ENCODE measurements at regions not wholly inside any gene's neighbourhood (a gene's known extent, or its start where the extent isn't known, plus 50 kb on each side); places are given as distances from the start of the nearest gene placed in this dataset.
"Not testable (repeated sequence)": the region's sequence is repeated elsewhere in the genome, so short reads cannot be mapped to it uniquely, and the experiment has no call there.

DNA sequence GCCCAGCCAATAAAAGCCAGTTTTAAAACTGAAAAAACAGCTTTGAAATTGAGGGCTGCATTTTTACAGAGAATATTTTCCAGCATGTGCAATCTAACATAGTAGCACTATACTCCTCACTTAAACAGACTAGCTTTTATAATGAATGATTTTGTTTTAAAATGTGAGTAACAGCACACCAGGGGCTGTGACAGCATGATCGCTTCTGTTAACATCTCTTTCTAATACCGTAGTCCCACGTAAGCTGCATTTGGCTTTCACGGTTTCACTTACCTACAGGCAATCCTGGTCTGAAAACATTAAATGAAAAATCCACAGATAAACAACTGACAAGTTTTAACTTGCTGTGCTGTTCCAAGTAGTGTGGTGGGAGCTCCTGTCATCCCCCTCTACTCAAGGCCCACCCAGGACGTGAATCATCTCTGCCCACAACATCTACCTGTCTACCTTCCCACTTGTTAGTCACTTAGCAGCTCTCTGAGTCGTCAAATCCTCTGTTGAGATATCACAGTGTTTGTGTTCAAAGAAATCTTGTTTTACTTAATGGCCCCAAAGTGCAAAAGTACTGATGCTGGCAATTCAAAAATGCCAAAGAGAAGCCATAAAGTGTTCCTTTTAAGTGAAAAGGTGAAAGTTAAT lies 74.0 kb upstream of the THOC3 start:
- H3K27ac Mint-ChIP-seq; H3K36me3 Mint-ChIP-seq; H3K9me3 Mint-ChIP-seq; H3K4me1 Mint-ChIP-seq; H3K4me3 Mint-ChIP-seq; DNase-seq (ENCODE audit: low spot score in 2 of 2): not testable (repeated sequence)
- peak; percentile 71 for ATAC-seq

DNA sequence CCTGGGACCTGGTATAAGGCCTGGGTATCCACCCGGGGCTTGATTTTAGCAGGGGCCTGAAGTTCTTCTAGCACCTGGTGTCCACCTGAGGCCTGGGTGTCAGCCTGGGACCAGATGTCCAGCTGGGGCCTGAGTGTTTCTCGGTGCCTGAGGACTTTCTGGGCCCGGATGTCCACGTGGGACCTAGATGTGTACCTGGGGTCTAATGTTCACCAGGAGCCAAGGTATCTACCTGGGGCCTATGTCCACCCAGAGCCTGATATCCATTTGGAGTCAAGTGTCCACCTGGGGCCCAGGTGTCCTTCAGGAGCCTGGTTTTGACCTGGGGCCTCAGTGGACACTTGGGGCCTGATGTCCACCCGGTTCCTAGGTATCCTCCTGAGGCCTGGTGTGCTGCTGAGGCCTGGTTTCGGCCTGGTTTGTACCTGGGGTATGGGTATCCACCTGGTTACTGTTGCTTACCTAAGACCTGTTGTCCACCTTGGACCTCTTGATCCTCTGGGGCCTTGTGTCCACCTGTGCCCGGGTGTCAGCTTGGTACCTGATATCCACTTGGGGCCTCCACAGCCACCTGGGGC lies 75.2 kb upstream of the THOC3 start:
- not testable (repeated sequence) for DNase-seq (ENCODE audit: low spot score in 2 of 2); ATAC-seq; H3K4me1 Mint-ChIP-seq; H3K27ac Mint-ChIP-seq; H3K4me3 Mint-ChIP-seq; H3K36me3 Mint-ChIP-seq; H3K9me3 Mint-ChIP-seq

DNA sequence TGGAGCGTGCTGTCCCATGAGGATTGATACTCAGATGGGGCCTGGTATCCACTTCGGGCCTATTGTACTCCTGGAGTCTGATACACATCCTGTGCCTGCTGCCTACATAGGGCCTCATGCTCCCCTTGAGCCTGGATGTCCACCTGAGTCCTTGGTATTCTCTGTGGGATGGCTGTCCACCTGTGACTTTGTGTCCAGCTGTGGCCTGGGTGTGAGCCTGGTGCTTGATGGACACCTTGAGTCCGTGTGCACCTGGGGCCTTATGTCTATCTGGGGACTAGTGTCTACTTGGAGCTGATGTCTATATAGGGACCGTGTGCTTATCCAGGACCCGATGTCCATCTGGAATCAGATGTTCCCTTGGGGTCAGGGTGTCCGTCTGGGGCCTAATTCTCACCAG lies 75.9 kb upstream of the THOC3 start:
- not testable (repeated sequence) for H3K27ac Mint-ChIP-seq; DNase-seq (ENCODE audit: low spot score in 2 of 2); H3K36me3 Mint-ChIP-seq; H3K9me3 Mint-ChIP-seq; H3K4me3 Mint-ChIP-seq; H3K4me1 Mint-ChIP-seq; ATAC-seq

DNA sequence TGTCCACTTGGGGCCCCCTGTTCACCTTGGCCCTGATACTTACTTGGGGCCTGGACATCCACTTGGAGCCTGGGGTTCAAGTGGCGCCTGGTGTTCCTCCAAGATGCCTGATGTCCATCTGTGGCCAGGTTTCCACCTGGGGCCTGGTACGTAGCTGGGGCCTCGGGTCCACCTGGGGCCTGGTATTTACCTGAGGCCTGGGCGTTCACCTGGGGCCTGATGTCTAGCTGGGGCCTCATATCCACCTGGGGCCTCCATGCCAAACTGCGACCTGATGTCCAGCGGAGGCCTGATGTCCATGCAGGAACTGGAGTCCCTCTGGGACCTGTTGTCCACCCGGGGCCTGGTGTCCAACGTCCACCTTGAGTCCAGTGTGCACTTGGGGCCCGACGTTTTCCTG lies 76.3 kb upstream of the THOC3 start:
- H3K36me3 Mint-ChIP-seq; H3K27ac Mint-ChIP-seq; ATAC-seq; H3K4me1 Mint-ChIP-seq; H3K4me3 Mint-ChIP-seq; H3K9me3 Mint-ChIP-seq; DNase-seq (ENCODE audit: low spot score in 2 of 2): not testable (repeated sequence)

DNA sequence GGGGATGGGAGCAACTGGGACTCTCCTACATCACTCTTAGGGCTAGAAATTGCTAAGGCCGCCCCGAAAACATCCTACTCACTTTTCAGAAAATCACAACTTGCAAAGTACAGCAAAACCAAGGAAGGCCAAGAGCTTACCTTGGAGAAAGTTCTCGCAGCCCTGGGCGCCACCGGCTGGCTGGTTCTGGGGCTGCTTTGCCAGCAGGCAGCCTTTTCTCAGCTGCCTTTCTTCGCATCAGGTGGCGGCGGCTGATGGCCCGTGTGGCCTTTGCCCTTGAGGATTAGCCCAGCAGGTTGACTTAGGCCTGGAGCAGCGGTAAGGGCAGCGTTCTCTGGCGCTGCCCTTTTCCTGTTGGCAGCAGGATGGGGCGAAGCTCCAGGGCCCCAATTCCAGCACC lies 77.3 kb upstream of the THOC3 start:
- DNase-seq (ENCODE audit: low spot score in 2 of 2); H3K4me3 Mint-ChIP-seq; H3K4me1 Mint-ChIP-seq; ATAC-seq; H3K27ac Mint-ChIP-seq; H3K36me3 Mint-ChIP-seq; H3K9me3 Mint-ChIP-seq: not testable (repeated sequence)

DNA sequence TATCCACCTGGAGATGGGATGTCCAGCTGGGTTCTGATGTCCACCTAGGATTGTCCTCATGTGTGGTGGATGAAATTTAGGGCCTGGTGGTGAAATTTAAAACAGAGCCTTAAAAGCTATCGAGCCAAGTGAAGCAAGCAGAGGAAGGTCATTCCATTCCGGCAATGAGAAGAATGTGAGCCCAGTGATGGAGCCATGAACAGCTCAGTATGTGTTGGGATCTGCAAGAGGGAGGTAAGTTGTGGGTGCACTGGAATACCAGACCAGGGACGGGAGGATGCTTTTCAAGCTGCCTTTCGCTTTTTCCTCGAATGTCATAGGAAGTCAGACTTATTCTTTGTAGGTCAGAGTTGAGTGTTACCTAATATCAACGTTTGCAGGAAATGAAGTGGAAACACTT lies 80.6 kb upstream of the THOC3 start:
- not testable (repeated sequence) for ATAC-seq, H3K9me3 Mint-ChIP-seq

DNA sequence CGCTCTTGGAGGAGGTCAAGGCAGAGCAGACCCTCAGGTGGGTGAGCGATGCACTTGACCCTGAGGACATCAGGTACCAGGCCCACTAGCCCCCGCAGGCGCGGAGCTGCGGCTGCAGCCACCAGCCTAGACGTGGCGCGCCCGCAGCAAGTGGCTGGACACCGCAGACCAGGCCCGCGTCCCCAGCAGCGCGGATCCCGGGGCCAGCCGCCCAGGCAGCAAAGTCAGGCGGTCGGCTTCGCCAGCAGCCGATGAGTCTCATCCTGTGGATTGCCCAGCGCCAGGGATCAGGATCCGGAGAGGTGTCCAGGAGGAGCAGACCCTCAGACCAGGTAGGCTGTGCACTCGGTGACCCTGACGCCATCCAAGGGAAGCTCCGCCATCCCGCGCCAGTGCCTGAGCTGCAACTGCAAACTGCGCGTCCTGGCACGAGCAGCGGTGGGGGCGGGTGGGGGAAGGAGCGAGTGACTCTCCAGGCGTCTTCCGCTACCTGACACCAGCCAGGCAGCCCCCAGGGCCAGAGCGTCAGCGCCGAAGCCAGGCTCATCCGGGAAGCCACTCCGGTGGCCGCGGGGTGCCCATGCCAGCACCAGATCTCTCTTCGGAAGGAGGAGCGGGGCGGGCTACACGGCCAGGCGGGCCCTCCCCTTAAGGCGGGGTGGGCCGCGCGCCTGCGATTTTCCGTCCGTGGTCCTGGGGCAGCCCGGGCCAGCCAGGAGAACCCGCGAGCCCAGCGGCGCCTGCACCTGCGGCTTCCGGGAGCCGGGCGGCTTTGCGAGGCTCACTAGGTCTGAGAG lies 92.6 kb upstream of the THOC3 start:
- DNase-seq (ENCODE audit: low spot score in 2 of 2), result peak in 1 of 2 donors; percentile 43
- peak; percentile 99 for ATAC-seq
- H3K4me3 Mint-ChIP-seq, result peak overlapping the region; percentile 20
- not testable (repeated sequence) for H3K4me1 Mint-ChIP-seq, H3K9me3 Mint-ChIP-seq, H3K27ac Mint-ChIP-seq, H3K36me3 Mint-ChIP-seq

More for the DNA sequence above, 80.6 kb upstream of the THOC3 start:
- H3K4me3 Mint-ChIP-seq; H3K4me1 Mint-ChIP-seq; DNase-seq (ENCODE audit: low spot score in 2 of 2); H3K36me3 Mint-ChIP-seq; H3K27ac Mint-ChIP-seq: not testable (repeated sequence)

DNA sequence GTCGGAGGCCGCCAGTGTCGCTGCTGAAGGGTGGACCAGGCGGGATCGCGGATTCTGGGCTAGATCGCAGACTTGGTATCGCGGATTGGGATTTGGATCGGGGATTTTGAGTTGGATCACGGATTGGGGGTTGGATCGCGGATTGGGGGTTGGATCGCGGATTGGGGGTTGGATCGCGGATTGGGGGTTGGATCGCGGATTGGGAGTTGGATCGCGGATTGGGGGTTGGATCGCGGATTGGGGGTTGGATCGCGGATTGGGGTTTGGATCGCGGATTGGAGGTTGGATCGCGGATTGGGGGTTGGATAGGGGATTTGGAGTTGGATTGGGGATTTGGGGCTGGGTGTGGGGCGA lies 93.1 kb upstream of the THOC3 start:
- H3K9me3 Mint-ChIP-seq; DNase-seq (ENCODE audit: low spot score in 2 of 2); ATAC-seq; H3K4me1 Mint-ChIP-seq; H3K36me3 Mint-ChIP-seq; H3K27ac Mint-ChIP-seq: not testable (repeated sequence)
- H3K4me3 Mint-ChIP-seq, result peak overlapping the region; percentile 20

DNA sequence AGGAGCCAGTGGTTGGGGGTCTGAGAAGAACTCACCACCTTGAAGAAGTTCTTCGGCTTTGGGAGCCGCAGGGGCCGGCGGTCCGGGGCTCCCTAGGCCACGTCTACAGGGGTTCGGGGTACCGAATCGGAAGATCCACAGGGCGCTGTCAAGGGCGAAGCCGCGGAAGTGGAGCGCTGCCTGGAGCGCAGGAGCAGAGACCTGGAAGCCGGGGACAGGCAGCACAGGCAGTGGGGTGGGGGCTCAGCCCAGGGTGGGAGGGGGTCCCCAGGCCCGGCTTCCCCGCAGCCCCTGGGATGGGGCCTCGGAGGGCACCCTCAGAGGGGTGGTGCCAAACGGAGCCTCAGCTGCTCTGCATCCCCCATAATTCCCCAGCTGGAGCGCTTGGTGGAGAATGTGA lies 93.5 kb upstream of the THOC3 start:
- H3K9me3 Mint-ChIP-seq; DNase-seq (ENCODE audit: low spot score in 2 of 2); ATAC-seq; H3K4me3 Mint-ChIP-seq; H3K4me1 Mint-ChIP-seq; H3K27ac Mint-ChIP-seq; H3K36me3 Mint-ChIP-seq: not testable (repeated sequence)

DNA sequence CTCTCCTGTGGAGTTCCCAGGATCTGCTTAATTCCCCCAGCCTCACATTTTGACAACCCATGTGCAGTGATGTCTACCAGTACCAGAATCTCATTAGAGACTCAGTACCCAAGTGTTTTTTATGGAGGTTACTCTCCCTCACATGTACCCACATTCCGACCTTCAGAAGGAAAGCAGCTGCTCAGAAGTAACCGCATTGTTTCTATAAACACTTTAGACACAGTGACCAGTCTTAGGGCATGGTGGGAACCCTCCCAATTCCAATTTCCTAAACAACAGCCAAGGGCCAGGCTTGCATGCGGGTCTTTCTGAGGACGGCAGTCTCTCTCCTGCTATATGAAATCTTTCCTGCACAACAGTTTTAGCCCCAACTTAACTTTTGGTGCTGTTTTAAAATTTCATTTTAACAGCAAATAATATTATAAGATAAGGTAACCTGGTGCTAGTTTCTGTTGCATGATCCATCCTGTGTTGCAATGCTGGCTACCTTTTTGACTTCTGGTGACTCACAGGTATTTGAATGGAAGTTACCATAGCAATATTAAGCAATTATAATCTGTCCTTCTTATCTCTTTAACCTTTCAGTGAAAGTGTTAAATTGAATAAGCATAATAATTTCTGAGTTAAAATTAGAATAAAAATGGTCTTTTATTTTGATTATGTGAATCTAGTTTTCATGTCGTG lies 98.3 kb upstream of the THOC3 start:
- H3K9me3 Mint-ChIP-seq; H3K27ac Mint-ChIP-seq; ATAC-seq; H3K4me3 Mint-ChIP-seq; H3K36me3 Mint-ChIP-seq; H3K4me1 Mint-ChIP-seq; DNase-seq (ENCODE audit: low spot score in 2 of 2): not testable (repeated sequence)

DNA sequence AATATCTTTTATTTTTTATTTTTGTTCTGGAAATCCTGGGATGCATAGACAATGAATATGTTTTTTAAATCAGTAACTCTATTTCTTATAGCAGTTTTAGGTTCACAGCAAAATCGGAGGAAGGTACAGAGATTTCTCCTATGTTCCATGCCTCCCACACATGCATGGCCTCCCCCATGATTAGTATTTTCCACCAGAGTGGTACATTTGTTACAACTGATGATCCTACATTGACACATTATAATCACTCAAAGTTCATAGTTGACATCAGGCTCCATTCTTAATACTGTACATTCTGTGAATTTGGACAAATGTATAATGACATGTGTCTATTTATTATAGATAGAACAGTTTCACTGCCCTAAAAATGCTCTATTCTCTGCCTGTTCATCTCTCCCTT lies 99.0 kb upstream of the THOC3 start:
- not testable (repeated sequence) for H3K27ac Mint-ChIP-seq; H3K9me3 Mint-ChIP-seq; H3K4me3 Mint-ChIP-seq; H3K36me3 Mint-ChIP-seq; ATAC-seq; DNase-seq (ENCODE audit: low spot score in 2 of 2); H3K4me1 Mint-ChIP-seq

DNA sequence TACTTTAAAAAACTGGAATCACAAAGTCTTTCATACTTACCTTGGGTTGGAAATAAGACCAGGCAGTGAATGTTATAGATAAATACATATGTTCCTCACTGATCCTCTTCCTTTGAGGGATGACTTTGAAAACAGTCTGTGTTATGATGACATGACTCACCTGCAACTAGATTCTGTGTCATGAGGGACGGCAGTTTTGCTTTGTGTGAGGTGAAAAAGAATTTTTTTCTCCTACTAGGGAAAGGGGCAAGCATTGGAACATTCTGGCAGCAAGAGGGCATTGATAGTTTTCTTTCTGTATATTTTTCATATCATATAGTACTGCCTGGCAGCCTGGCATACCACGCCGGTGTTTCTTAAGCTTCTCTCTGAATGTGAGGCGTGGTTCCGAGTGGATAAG lies 99.8 kb upstream of the THOC3 start:
- not testable (repeated sequence) for H3K4me1 Mint-ChIP-seq; H3K27ac Mint-ChIP-seq; H3K36me3 Mint-ChIP-seq; H3K4me3 Mint-ChIP-seq; DNase-seq (ENCODE audit: low spot score in 2 of 2); ATAC-seq; H3K9me3 Mint-ChIP-seq

DNA sequence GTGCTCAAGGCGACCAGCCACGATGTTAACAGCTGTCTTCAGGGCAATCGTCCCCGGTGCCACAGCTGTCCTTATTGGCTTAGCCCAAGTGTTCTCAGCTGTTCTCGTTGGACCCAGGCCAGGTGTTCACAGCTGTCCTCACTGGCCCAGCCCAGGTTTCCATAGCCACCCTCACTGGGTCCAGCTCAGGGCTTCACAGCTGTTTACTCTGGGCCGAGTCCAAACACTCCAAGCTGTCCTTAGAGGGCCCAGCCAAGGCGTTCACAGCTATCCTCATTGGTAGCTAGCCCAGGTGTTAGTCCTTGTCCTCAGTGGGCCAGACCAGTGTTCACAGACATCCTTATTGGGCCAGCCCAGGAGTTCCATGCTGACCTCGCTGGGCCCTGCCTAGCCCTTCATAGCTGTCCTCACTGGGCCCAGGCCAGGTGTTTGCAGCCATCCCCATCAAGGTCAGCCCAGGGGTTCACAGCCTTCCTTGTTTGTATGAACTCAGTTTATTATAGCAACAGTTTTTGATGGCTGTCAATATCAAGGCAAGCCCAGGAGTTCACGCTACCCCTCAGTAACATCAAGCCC lies 106.0 kb upstream of the THOC3 start:
- not testable (repeated sequence) for H3K4me1 Mint-ChIP-seq; DNase-seq (ENCODE audit: low spot score in 2 of 2); H3K27ac Mint-ChIP-seq; H3K36me3 Mint-ChIP-seq; H3K4me3 Mint-ChIP-seq; ATAC-seq; H3K9me3 Mint-ChIP-seq

DNA sequence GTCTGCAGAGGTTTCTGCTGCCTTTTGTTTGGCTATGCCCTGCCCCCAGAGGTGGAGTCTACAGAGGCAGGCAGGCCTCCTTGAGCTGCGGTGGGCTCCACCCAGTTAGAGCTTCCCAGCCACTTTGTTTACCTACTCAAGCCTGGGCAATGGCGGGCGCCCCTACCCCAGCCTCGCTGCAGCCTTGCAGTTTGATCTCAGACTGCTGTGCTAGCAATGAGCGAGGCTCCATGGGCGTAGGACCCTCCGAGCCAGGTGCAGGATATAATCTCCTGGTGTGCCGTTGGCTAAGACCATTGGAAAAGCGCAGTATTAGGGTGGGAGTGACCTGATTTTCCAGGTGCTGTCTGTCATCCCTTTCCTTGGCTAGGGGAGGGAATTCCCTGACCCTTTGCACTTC lies 115.6 kb upstream of the THOC3 start:
- H3K4me1 Mint-ChIP-seq; DNase-seq (ENCODE audit: low spot score in 2 of 2); H3K9me3 Mint-ChIP-seq; H3K4me3 Mint-ChIP-seq; H3K36me3 Mint-ChIP-seq; ATAC-seq; H3K27ac Mint-ChIP-seq: not testable (repeated sequence)

DNA sequence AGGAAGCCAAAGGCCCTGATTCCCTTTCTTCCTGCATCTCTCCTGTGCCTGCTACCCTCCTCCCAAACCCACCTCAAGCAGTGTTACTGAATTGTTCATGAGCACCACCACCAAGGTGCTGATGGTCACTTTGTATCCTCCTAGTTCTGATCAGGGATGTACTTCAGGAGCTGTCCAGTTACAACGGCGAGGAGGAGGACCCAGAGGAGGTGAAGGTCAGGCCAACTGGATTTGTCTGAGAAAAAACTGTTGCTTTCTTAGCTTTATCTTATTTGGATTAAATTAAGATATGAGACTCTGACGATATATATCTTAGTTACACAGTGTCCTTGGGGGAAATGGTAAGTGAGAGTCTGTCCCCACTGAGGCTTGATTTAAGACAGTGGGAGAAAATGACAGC lies 135.0 kb upstream of the THOC3 start:
- not testable (repeated sequence) for H3K9me3 Mint-ChIP-seq; H3K4me1 Mint-ChIP-seq; H3K27ac Mint-ChIP-seq; DNase-seq (ENCODE audit: low spot score in 2 of 2); ATAC-seq; H3K4me3 Mint-ChIP-seq; H3K36me3 Mint-ChIP-seq
